Progenitor cell of endocrine pancreas (in vitro differentiated cells): ENCODE measurements at regions not wholly inside any gene's neighbourhood (a gene's known extent, or its start where the extent isn't known, plus 50 kb on each side); places are given as distances from the start of the nearest gene placed in this dataset.

Source experiments
- DNase-seq: peaks from one replicate; pipeline ENCODE4 v3.0.0; 2021; ENCODE audit warnings: low spot score; ENCODE audit not compliant: unreplicated experiment
- H3K27ac Mint-ChIP-seq: 2 replicates; pipeline ENCODE4 v1.8.0; 2021; ENCODE audit warnings: mild to moderate bottlenecking, moderate library complexity, mixed read lengths
- H3K27me3 Mint-ChIP-seq: 2 replicates; pipeline ENCODE4 v1.8.0; 2021; ENCODE audit warnings: mixed read lengths
- H3K36me3 Mint-ChIP-seq: 2 replicates; pipeline ENCODE4 v1.8.0; 2022; ENCODE audit warnings: mixed read lengths; ENCODE audit not compliant: insufficient read depth
- H3K4me1 Mint-ChIP-seq: 2 replicates; pipeline ENCODE4 v1.8.0; 2021; ENCODE audit warnings: low read depth, mixed read lengths
- H3K4me3 Mint-ChIP-seq: 2 replicates; pipeline ENCODE4 v1.8.0; 2021; ENCODE audit warnings: low read depth, mild to moderate bottlenecking, moderate library complexity, mixed read lengths
- H3K9me3 Mint-ChIP-seq: 2 replicates; pipeline ENCODE4 v1.8.0; 2021; ENCODE audit warnings: low read depth, mixed read lengths
- TF ChIP-seq, protein P1 (sequence below): fragments of 200-600 bp; sonication (generic); IDR thresholded peaks from one replicate; pipeline ENCODE4 v1.5.0; 2021; ENCODE audit warnings: antibody characterized with exemption, mild to moderate bottlenecking; ENCODE audit not compliant: unreplicated experiment

GRCh38 chr7:155201325-155202087, 96.2 kb upstream of the INSIG1 start:
- H3K36me3 Mint-ChIP-seq: no peaks in the 10 kb centered on the region
- TF ChIP-seq, protein P1, sequence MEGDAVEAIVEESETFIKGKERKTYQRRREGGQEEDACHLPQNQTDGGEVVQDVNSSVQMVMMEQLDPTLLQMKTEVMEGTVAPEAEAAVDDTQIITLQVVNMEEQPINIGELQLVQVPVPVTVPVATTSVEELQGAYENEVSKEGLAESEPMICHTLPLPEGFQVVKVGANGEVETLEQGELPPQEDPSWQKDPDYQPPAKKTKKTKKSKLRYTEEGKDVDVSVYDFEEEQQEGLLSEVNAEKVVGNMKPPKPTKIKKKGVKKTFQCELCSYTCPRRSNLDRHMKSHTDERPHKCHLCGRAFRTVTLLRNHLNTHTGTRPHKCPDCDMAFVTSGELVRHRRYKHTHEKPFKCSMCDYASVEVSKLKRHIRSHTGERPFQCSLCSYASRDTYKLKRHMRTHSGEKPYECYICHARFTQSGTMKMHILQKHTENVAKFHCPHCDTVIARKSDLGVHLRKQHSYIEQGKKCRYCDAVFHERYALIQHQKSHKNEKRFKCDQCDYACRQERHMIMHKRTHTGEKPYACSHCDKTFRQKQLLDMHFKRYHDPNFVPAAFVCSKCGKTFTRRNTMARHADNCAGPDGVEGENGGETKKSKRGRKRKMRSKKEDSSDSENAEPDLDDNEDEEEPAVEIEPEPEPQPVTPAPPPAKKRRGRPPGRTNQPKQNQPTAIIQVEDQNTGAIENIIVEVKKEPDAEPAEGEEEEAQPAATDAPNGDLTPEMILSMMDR: no peak
- H3K4me1 Mint-ChIP-seq: peaks cover 6% of the 10 kb centered on the region
- H3K9me3 Mint-ChIP-seq: peaks cover 6% of the 10 kb centered on the region
- no peak for DNase-seq
- no peak overlapping the region for H3K4me3 Mint-ChIP-seq
- no peak overlapping the region for H3K27ac Mint-ChIP-seq
- peaks cover 19% of the 10 kb centered on the region for H3K27me3 Mint-ChIP-seq

DNA sequence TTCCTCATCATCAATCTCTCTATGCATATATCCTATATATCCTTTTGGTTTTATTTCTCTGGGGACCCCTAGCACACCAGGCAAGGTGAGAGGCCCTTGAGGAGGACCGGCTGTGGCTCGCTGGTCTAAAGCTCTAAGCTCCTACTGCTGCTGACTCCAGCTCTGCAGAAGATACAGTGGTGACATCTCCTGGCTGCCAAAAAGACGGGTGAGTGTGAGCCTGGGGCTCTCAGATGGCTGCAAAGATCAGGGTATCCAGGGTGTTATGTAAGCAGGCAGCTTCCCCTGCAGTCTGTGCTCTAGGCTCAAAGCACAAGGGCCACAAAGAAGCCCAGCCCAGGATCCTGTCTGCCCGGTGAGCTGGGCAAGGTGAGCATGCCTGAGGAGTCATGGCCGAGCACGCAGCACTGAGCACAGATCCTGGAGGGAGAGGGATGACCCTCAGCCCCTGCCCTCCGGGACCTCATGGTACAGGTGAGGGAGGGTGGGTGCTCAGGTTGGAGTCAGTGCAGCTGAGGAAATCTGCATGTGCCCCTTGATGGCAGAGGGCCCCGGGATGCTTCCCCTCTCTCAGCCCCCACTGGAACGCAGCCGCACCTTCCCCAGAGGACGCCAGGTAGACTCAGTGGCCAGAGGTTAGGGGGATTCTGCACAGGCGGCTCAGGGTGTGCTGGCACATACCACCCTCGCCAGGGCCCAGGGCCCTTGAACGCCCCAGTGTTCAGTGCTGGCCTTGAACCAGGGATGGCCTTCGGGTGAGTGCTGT, 95.4 kb upstream of the INSIG1 start:
- Mint-ChIP-seq H3K9me3 (peaks cover 3% of the 10 kb centered on the region), H3K27ac (no peak overlapping the region), H3K4me1 (peaks cover 6% of the 10 kb centered on the region), H3K4me3 (no peak overlapping the region), H3K36me3 (no peaks in the 10 kb centered on the region), H3K27me3 (peaks cover 24% of the 10 kb centered on the region)
- DNase-seq: no peak
- TF ChIP-seq, protein P1: no peak

- Mint-ChIP-seq H3K27ac (no peak overlapping the region), H3K4me3 (no peak overlapping the region), H3K27me3 (peaks cover 22% of the 10 kb centered on the region), H3K9me3 (peaks cover 3% of the 10 kb centered on the region), H3K36me3 (no peaks in the 10 kb centered on the region), H3K4me1 (peaks cover 6% of the 10 kb centered on the region)
- no peak for DNase-seq
- TF ChIP-seq, protein P1: no peak
Measured at GRCh38 chr7:155203059-155203881, 94.4 kb upstream of the INSIG1 start.

- Mint-ChIP-seq H3K4me1 (peaks cover 6% of the 10 kb centered on the region), H3K27ac (no peak overlapping the region), H3K27me3 (peaks cover 26% of the 10 kb centered on the region), H3K4me3 (no peak overlapping the region), H3K9me3 (peaks cover 3% of the 10 kb centered on the region), H3K36me3 (no peaks in the 10 kb centered on the region)
- no peak for DNase-seq
- TF ChIP-seq, protein P1: no peak
Measured at GRCh38 chr7:155203882-155204691, 93.6 kb upstream of the INSIG1 start.
